Esophagus muscularis mucosa (tissue), 4 donors: ENCODE measurements at regions not wholly inside any gene's neighbourhood (a gene's known extent, or its start where the extent isn't known, plus 50 kb on each side); places are given as distances from the start of the nearest gene placed in this dataset.

Experiments used
- CTCF ChIP-seq, 3 experiments: fragments of 200-600 bp in 2 of 3; fragments of 450-650 bp in 1 of 3; sonication (generic) in 2 of 3; IDR thresholded peaks; one replicate each; pipeline ENCODE4 v1.5.1; 2017 to 2019; ENCODE audit warnings: antibody characterized with exemption in 3 of 3, mild to moderate bottlenecking in 2 of 3, moderate library complexity in 1 of 3
- EP300 ChIP-seq: sonication (generic); formaldehyde crosslinking; IDR thresholded peaks from one replicate; pipeline ENCODE4 v1.6.1; 2017; ENCODE audit warnings: antibody characterized with exemption
- POLR2A ChIP-seq: fragments of 450-650 bp; IDR thresholded peaks from one replicate; pipeline ENCODE4 v1.6.1; 2017; ENCODE audit warnings: antibody characterized with exemption, moderate library complexity, mild to moderate bottlenecking, low read depth
- POLR2AphosphoS5 ChIP-seq, 2 donors: sonication (generic); formaldehyde crosslinking; IDR thresholded peaks; one replicate each; pipeline ENCODE4 v1.6.1; 2017; ENCODE audit warnings: antibody characterized with exemption in 2 of 2

DNA sequence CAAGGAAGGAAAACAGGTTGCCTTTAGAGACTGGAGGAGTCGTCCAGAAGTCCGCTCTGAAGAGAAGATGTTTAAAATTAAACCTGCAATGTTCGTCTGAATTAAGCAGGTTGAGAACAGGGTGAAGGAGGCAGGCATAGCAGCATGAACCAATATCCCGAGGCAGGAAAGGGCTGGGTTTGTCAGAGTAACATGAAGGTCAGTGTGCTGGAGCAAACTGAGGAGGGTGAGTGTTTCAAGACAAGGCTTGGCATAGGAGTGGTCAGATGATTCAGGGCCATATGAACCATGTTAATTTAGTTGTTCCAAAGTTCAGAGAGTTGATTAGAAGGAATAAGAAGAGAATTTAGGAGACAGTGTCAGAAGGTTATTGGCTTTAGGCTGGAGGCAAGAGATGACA, 93.3 kb downstream of the UTRN start:
- TF ChIP-seq CTCF (IDR thresholded peaks at IDR 0.05) (no peak), POLR2AphosphoS5 (IDR thresholded peaks at IDR 0.05) (no peak), POLR2A (no peak), EP300 (no peak)
